GM19324 (cell line): ENCODE measurements at regions not wholly inside any gene's neighbourhood (a gene's known extent, or its start where the extent isn't known, plus 50 kb on each side); places are given as distances from the start of the nearest gene placed in this dataset.
"Not testable (repeated sequence)": the region's sequence is repeated elsewhere in the genome, so short reads cannot be mapped to it uniquely, and the experiment has no call there.

Source experiments
- ATAC-seq: cut with Tn5 transposase; IDR thresholded peaks from one replicate; pipeline ENCODE4 v1.9.1; 2021; ENCODE audit warnings: mild to moderate bottlenecking, moderate library complexity; ENCODE audit not compliant: unreplicated experiment, low FRiP score

GRCh38 chr7:149714081-149714909, 59.1 kb downstream of the ZNF467 start:
- peak; percentile 95 for ATAC-seq

- ATAC-seq, result no peak
Measured at GRCh38 chr7:149713731-149714068, 59.7 kb downstream of the ZNF467 start.

- ATAC-seq, result no peak
Measured at GRCh38 chr7:149713061-149713730, 60.2 kb downstream of the ZNF467 start.

GRCh38 chr7:149708026-149708425, 65.4 kb downstream of the ZNF467 start:
- no peak for ATAC-seq

- ATAC-seq, result no peak
Measured at GRCh38 chr7:149707448-149707886, 65.9 kb downstream of the ZNF467 start.

- no peak for ATAC-seq
Measured at GRCh38 chr7:149706398-149706797, 67.0 kb downstream of the ZNF467 start.

DNA sequence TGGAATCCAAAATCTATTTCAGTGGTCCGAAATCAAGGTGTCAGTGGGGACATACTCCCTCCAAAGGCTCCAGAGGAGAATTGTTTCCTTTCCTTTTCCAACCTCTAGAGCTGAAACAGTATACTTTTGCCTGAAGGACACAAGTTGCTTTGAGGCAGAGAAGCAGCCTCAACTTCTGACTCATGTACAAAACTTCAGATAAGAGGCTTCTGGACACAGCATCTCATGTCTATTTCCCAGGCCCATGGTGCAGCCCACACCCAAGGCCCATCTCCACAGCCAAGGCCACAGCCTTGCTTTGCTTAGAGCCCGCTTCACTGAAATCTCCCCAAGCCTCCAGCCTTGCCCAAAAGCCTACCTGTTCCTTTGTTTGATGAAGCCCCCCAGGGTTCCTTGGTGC, 68.9 kb downstream of the ZNF467 start:
- no peak for ATAC-seq

DNA sequence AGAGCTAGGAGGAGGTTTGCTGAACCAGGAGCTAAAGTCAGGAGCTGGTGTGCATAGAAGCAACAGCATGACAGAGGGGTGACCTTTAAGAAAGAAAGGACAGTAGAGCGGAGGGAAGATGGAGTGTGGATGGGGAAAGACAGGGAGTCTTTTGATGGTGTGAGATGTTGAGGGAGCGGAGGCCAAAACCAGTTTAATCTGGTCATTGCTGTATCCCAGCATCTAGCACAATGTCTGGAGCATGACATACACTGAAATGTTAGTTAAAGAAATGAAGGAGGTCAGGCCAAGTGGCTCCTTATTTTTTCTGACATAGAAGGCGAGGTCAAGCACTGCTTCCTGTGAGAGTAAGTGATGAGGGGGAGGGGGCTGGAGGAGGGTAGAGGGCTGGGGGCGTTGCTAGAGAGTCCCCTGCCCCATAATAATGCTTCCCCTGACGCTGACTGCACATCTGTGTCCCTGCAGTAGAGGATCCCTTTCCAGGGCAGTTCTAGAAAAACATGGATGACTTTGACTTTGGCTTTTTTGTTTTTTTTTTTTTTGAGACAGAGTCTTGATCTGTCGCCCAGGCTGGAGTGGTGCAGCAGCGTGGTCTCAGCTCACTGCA, 70.2 kb downstream of the ZNF467 start:
- ATAC-seq, result no peak

GRCh38 chr7:149701495-149702240, 71.7 kb downstream of the ZNF467 start:
- no peak for ATAC-seq

DNA sequence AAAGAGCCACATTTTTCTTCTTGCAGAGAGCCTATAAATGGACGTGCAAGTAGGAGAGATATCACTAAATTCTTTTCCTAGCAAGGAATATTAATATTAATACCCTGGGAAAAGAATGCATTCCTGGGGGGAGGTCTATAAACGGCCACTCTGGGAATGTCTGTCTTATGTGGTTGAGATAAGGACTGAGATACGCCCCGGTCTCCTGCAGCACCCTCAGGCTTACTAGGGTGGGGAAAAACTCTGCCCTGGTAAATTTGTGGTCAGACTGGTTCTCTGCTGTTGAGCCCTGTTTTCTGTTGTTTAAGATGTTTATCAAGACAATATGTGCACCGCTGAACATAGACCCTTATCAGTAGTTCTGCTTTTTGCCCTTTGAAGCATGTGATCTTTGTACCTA, 75.6 kb downstream of the ZNF467 start:
- not testable (repeated sequence) for ATAC-seq

DNA sequence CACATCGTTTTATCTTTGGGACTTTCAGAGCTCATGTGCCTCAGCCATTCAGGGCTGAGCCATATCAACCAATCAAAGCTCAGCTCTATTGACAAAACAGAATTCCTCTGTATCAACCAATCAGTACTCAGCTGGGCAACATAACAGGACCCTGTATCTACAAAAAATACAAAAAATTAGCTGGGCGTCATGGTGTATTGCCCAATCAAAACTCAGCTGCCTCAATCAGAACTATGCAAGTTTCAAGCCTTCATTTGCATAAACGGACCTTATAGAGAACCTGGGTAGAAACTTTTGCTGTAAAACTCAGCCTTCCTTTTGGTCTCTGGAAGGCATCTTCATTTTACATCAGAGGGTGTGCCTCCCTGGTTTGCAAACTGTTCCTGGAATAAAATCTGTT, 77.1 kb downstream of the ZNF467 start:
- ATAC-seq, result no peak

DNA sequence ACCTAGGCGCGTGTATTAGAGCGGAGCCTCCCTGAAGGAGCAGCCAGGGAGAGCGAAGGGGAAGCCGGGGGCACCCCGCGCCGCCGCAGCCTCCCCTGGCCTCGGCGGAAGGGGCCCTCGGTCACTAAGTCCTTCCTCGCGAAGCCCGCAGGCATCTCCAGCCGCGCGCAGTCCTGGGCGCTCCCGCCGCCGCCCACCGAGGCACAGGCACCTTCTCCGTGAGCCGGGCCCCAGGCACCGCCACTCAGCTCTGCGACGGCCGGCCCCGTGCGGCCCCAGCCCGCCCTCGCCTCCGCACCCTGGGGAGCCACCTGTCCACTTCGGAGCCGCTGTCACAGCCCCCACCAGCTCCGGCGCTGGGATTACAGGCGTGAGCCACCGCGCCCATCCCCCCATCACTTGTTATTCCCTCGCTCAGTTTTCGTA, 80.8 kb downstream of the ZNF467 start:
- no peak for ATAC-seq

DNA sequence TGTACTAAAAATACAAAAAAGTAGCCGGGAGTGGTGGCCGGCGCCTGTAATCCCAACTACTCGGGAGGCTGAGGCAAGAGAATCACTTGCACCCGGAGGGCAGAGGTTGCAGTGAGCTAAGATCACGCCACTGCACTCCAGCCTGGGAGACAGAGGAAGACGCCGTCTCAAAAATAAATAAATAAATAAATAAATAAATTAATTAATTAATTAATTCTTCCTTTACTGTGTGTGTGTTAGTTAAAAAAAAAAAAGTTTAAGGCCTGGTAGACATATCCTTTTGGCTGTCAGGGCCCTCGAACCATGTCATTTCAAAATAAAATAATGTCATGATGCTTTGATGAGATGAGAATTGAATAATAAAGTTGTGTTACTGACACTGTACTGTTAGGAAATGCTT, 81.3 kb downstream of the ZNF467 start:
- no peak for ATAC-seq

DNA sequence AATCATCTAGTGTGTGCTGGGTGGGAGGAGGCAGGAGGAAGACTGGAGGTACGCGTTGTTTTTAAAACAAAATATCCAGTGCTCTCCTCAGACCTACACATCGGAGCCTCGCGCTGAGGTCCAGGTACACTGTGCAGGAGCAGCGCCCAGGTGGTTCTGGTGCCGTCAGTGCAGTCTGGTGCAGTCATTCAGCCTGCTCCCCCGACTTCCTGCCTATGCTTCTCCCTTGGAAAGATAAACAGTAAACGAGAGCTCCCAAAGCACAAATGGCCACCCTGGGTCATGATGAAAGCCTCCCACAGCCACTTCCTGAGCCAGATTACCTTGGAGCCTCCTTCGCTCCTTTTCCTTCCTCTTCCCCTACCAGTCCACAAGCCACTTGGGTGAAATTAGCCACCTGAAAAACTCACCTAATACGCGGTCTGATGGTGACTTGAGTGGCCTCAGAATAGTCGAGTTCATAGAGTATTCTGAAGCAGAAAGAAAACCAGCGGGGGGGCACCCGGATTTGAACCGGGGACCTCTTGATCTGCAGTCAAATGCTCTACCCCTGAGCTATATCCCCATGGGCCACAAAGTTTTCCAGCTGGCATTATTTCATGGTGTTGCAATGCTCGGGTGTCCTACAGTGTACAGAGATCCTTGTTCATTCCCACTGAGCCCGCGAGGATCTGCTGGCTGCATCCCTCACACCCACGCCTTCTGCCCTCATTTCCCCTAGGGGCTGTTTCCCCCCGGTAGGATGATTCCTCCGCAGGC, 82.5 kb downstream of the ZNF467 start:
- ATAC-seq, result no peak

GRCh38 chr7:149689291-149689721, 84.1 kb downstream of the ZNF467 start:
- ATAC-seq, result no peak

DNA sequence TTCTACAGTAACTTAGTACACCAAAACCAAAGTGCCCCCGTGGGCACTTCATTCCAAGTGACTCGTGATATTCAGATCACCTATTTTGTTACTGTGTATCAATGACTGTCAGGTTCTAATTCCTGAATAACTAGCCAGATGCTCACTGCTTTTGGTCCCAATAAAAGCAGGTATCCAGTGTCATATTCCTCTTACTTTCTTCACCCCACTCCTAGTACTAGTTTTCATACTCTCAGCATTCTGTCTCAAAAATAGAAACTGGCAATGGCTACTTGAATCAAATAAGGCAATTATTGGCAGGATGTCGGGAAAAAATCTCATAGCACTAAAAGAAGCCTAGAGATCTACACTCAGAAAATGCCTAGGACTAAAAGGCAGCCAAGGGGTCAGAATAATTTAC, 84.6 kb downstream of the ZNF467 start:
- no peak for ATAC-seq

DNA sequence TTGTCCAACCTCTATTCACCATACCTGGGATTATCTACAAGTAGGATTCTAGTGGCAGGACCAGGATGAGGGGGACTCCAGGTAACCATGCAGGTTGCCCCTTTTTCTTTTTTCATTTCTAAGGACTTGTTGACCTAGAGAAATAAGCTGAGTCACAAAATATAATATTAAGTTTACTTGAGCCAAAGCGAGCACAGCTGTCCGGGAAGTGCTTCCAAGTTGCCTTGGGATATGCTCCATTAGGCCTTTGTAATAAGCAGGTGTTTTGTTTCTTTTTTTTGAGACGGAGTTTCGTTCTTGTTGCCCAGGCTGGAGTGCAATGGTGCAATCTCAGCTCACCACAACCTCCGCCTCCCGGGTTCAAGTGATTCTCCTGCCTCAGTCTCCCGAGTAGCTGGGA, 85.6 kb downstream of the ZNF467 start:
- ATAC-seq, result not testable (repeated sequence)

GRCh38 chr7:149686449-149686848, 86.9 kb downstream of the ZNF467 start:
- ATAC-seq, result no peak

DNA sequence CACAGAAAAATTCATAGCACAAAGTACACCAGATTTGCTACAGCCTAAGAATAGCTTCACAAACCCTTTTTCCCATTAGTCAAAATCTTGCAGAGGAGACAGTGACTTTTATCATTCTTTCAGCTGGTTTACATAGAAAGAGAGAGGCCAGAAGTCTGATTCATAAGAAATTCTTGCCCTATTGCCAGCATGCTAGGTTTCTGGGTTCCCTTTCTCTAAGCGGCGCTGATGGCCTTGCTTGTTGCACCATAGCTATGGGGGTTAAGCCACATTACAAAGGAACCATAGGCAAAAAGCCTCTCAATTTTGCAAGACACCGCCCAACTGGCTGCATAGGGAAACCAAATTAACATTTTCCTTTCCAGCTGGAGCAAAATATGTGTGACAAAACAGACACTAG, 87.4 kb downstream of the ZNF467 start:
- no peak for ATAC-seq

DNA sequence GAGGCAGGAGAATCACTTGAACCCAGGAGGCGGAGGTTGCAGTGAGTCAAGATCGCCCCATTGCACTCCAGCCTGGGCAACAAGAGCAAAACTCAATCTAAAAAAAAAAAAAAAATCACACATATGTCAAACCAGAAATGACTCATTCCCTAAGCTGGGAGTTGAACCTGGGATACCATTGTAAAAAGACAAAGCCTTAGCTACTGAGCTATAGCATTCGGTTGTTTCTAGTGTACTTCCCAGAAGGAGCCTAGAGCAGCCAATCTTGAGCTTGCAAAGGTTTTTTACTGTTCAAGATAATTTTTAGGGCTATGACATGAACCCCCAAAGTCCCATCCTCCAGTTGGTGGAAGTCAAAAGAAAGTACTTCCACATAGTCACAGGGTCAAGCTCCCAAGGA, 87.9 kb downstream of the ZNF467 start:
- ATAC-seq, result no peak
